ENCODE measurements at regions not wholly inside any gene's neighbourhood (a gene's known extent, or its start where the extent isn't known, plus 50 kb on each side); places are given as distances from the start of the nearest gene placed in this dataset.

- intact Hi-C loops (cut with micrococcal nuclease; ENCODE audit: unreplicated experiment) = no loop called here
- H3K4me3 ChIP-seq = no peak overlapping the region
Measured at GRCh38 chr4:26009502-26009901, 95.5 kb downstream of the SMIM20 start.

GRCh38 chr4:26010304-26010703 is 96.3 kb downstream of the SMIM20 start:
- Histone ChIP-seq H3K4me2 (no peak overlapping the region), H3K27ac (no peak overlapping the region), H3K4me3 (no peak overlapping the region), H3K9me2 (ENCODE audit: insufficient read depth) (no peaks in the 10 kb centered on the region), H4K20me1 (ENCODE audit: insufficient read depth) (no peaks in the 10 kb centered on the region), H3K36me3 (ENCODE audit: low read depth) (no peaks in the 10 kb centered on the region), H3K79me2 (ENCODE audit: low read depth) (no peaks in the 10 kb centered on the region), H3K27me3 (ENCODE audit: insufficient read depth, low read depth) (no peaks in the 10 kb centered on the region), H2AFZ (no peak overlapping the region), H3K9me3 (ENCODE audit: insufficient read depth, low read depth) (no peaks in the 10 kb centered on the region), H3K4me1 (replicated peaks; ENCODE audit: insufficient read depth) (no peaks in the 10 kb centered on the region), H3F3A (ENCODE audit: insufficient read depth, low read depth) (no peaks in the 10 kb centered on the region)
- no TSS peak for BruUV-seq (replicated peaks)
- TF ChIP-seq EZH2 (IDR thresholded peaks at IDR 0.05; ENCODE audit: low read depth) = no peak
- TF ChIP-seq, protein P1, sequence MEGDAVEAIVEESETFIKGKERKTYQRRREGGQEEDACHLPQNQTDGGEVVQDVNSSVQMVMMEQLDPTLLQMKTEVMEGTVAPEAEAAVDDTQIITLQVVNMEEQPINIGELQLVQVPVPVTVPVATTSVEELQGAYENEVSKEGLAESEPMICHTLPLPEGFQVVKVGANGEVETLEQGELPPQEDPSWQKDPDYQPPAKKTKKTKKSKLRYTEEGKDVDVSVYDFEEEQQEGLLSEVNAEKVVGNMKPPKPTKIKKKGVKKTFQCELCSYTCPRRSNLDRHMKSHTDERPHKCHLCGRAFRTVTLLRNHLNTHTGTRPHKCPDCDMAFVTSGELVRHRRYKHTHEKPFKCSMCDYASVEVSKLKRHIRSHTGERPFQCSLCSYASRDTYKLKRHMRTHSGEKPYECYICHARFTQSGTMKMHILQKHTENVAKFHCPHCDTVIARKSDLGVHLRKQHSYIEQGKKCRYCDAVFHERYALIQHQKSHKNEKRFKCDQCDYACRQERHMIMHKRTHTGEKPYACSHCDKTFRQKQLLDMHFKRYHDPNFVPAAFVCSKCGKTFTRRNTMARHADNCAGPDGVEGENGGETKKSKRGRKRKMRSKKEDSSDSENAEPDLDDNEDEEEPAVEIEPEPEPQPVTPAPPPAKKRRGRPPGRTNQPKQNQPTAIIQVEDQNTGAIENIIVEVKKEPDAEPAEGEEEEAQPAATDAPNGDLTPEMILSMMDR (conservative IDR thresholded peaks at IDR 0.05) = no peak
- POLR2A ChIA-PET (ENCODE audit: unreplicated experiment) = interaction anchor here (0.6 kb wide), 1 partner anchor 12 kb away, joined by 10 read pairs; no protein-coding TSS in a partner anchor
- no peak for DNase-seq
- intact Hi-C loops (cut with micrococcal nuclease; ENCODE audit: unreplicated experiment) = no loop called here
- CTCF ChIA-PET = interaction anchor here (0.6 to 0.7 kb wide), 2 partner anchors 79 to 151 kb away, joined by 4 read pairs; no protein-coding TSS in a partner anchor

More at GRCh38 chr4:26009502-26009901, 95.5 kb downstream of the SMIM20 start:
- no TSS peak for BruUV-seq (replicated peaks)
- POLR2A ChIA-PET (ENCODE audit: unreplicated experiment) = no interaction called here
- Histone ChIP-seq H3K9me3 (ENCODE audit: insufficient read depth, low read depth) (no peaks in the 10 kb centered on the region), H3K27ac (no peak overlapping the region), H3F3A (ENCODE audit: insufficient read depth, low read depth) (no peaks in the 10 kb centered on the region), H3K4me1 (replicated peaks; ENCODE audit: insufficient read depth) (no peaks in the 10 kb centered on the region), H3K27me3 (ENCODE audit: insufficient read depth, low read depth) (no peaks in the 10 kb centered on the region), H3K36me3 (ENCODE audit: low read depth) (no peaks in the 10 kb centered on the region), H3K9me2 (ENCODE audit: insufficient read depth) (no peaks in the 10 kb centered on the region), H3K4me2 (no peak overlapping the region), H2AFZ (no peak overlapping the region), H3K79me2 (ENCODE audit: low read depth) (no peaks in the 10 kb centered on the region), H4K20me1 (ENCODE audit: insufficient read depth) (no peaks in the 10 kb centered on the region)
- CTCF ChIA-PET = no interaction called here
- TF ChIP-seq EZH2 (IDR thresholded peaks at IDR 0.05; ENCODE audit: low read depth) = no peak
- TF ChIP-seq, protein P1 (conservative IDR thresholded peaks at IDR 0.05) = no peak
- DNase-seq = no peak

DNA sequence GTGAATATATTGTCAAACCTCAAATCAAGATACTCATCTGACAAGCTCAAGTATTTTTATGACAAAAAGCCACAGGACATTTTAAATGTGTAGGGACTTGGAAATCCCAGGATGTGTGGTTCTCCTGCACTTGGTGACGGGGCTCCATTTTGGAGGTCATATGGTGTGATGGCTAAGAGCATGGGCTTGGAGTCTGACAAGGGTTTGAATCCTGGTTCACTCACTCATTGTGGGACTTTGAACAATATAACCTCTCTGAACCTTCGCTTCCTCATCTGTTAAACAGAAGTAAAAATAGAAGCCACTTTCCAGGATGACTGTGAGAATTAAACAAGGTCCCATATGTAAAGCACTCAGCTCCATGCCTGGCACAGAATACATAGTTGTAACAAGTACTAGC is 99.6 kb downstream of the SMIM20 start:
- intact Hi-C loops (cut with micrococcal nuclease; ENCODE audit: unreplicated experiment) = no loop called here
- ChIA-PET POLR2A (ENCODE audit: unreplicated experiment) (no interaction called here), CTCF (no interaction called here)
- BruUV-seq (replicated peaks) = no TSS peak
- no peaks in the 10 kb centered on the region for H3F3A ChIP-seq (ENCODE audit: insufficient read depth, low read depth)
- no peaks in the 10 kb centered on the region for H3K9me3 ChIP-seq (ENCODE audit: insufficient read depth, low read depth)
- no peaks in the 10 kb centered on the region for H3K36me3 ChIP-seq (ENCODE audit: low read depth)
- H3K9me2 ChIP-seq (ENCODE audit: insufficient read depth) = no peaks in the 10 kb centered on the region
- no peaks in the 10 kb centered on the region; the same call in 1 of the 2 replicates for H3K27me3 ChIP-seq (ENCODE audit: insufficient read depth, low read depth)
- TF ChIP-seq, protein P1 (conservative IDR thresholded peaks at IDR 0.05) = no peak
- no peak for TF ChIP-seq EZH2 (IDR thresholded peaks at IDR 0.05; ENCODE audit: low read depth)
- no peaks in the 10 kb centered on the region for H3K79me2 ChIP-seq (ENCODE audit: low read depth)
- H3K4me2 ChIP-seq = no peak overlapping the region
- DNase-seq = no peak
- H3K4me3 ChIP-seq = no peak overlapping the region
- H2AFZ ChIP-seq = no peak overlapping the region
- no peaks in the 10 kb centered on the region for H3K4me1 ChIP-seq (replicated peaks; ENCODE audit: insufficient read depth)
- no peak overlapping the region for H3K27ac ChIP-seq
- no peaks in the 10 kb centered on the region for H4K20me1 ChIP-seq (ENCODE audit: insufficient read depth)

Measured in PC-9 (cell line).